Aorta (tissue), 5 donors: ENCODE measurements at regions not wholly inside any gene's neighbourhood (a gene's known extent, or its start where the extent isn't known, plus 50 kb on each side); places are given as distances from the start of the nearest gene placed in this dataset.

Source experiments
- ATAC-seq: fragments of 200-7000 bp; cut with Tn5 transposase; one replicate; pipeline ENCODE4 v1.9.1; 2022; ENCODE audit warnings: moderate library complexity; ENCODE audit not compliant: low FRiP score
- DNase-seq, 2 donors: peaks; one replicate each; pipeline ENCODE4 v3.0.0-alpha.2; 2020
- H3K27ac ChIP-seq, 2 donors: one replicate each; pipeline ENCODE4 v1.5.1; 2013; ENCODE audit warnings: low read length in 2 of 2, mild to moderate bottlenecking in 2 of 2, moderate library complexity in 2 of 2, control low read depth in 1 of 2, inconsistent platforms in 1 of 2, low read depth in 1 of 2
- H3K27me3 ChIP-seq, 2 donors: one replicate each; pipeline ENCODE4 v1.6.1; 2013; ENCODE audit warnings: control low read depth in 1 of 2, low read length in 1 of 2, mild to moderate bottlenecking in 1 of 2, moderate library complexity in 1 of 2; ENCODE audit not compliant: insufficient read depth in 2 of 2, control insufficient read depth in 1 of 2
- H3K36me3 ChIP-seq, 2 donors: one replicate each; pipeline ENCODE4 v1.6.1; 2013; ENCODE audit warnings: control low read depth in 1 of 2, low read length in 1 of 2, mild to moderate bottlenecking in 1 of 2; ENCODE audit not compliant: insufficient read depth in 2 of 2, control insufficient read depth in 1 of 2
- H3K4me1 ChIP-seq, 2 donors: one replicate each; pipeline ENCODE4 v1.6.1; 2013; ENCODE audit warnings: low read length in 2 of 2, control low read depth in 1 of 2, mild to moderate bottlenecking in 1 of 2, moderate library complexity in 1 of 2; ENCODE audit not compliant: insufficient read depth in 2 of 2, control insufficient read depth in 1 of 2
- H3K4me3 ChIP-seq, 2 donors: one replicate each; pipeline ENCODE4 v1.5.1; 2013; ENCODE audit warnings: low read length in 2 of 2, control low read depth in 1 of 2, mild to moderate bottlenecking in 1 of 2
- H3K9me3 ChIP-seq: one replicate; pipeline ENCODE4 v1.6.1; 2013; ENCODE audit warnings: mild to moderate bottlenecking, low read length; ENCODE audit not compliant: control insufficient read depth
- WGBS, 2 donors: extraction: QIAGEN DNeasy Blood & Tissue Kit; methylation state at CpG; one replicate each; pipeline ENCODE4 v1.1.7; 2013; 5-methylcytosine and 5-hydroxymethylcytosine counted together
- intact Hi-C, 2 donors: fragments of 100-400 bp; cut with DNase I; formaldehyde crosslinking; loops; one replicate each; pipeline versions ENCODE4 v1.14.2 to v1.15.0; 2022
- donor health status: healthy with polysubstance abuse.
- donor health status: Bipolar disorder and iron deficiency.
- donor health status: DM: no; HTN: no; CAD: no.
- donor health status: DM: no; HTN: no; CAD: no.
- donor health status: DM: yes; HTN: yes; CAD: no.

GRCh38 chr9:115193777-115194176 is 75.8 kb upstream of the TNC start:
- whole genome bisulfite sequencing, 2 donors: 78 to 86% methylated on average over 4 of the region's 4 CpGs
- Histone ChIP-seq H3K4me1 (no peaks in the 10 kb centered on the region), H3K9me3 (peaks cover 2% of the 10 kb centered on the region), H3K36me3 (no peaks in the 10 kb centered on the region), H3K27ac (no peak overlapping the region), H3K27me3 (no peaks in the 10 kb centered on the region), H3K4me3 (no peak overlapping the region)
- intact Hi-C loops: no loop called here
- ATAC-seq: no peak
- no peak for DNase-seq

GRCh38 chr9:115194216-115194615 is 76.3 kb upstream of the TNC start:
- intact Hi-C loops: no loop called here
- Histone ChIP-seq H3K36me3 (no peaks in the 10 kb centered on the region), H3K4me1 (no peaks in the 10 kb centered on the region), H3K9me3 (peaks cover 2% of the 10 kb centered on the region), H3K4me3 (no peak overlapping the region), H3K27ac (no peak overlapping the region), H3K27me3 (no peaks in the 10 kb centered on the region)
- ATAC-seq (no peak), DNase-seq (no peak)

- WGBS, 2 donors: 88 to 97% methylated on average over 1 of the region's 1 CpG
- no peak overlapping the region for H3K4me3 ChIP-seq
- ATAC-seq: no peak
- H3K4me1 ChIP-seq: no peaks in the 10 kb centered on the region
- H3K9me3 ChIP-seq: peaks cover 2% of the 10 kb centered on the region
- H3K36me3 ChIP-seq: no peaks in the 10 kb centered on the region
- H3K27ac ChIP-seq: no peak overlapping the region
- no peaks in the 10 kb centered on the region for H3K27me3 ChIP-seq
- intact Hi-C loops: no loop called here
- DNase-seq: no peak
Observed at GRCh38 chr9:115195912-115196311, 78.0 kb upstream of the TNC start.

GRCh38 chr9:115196919-115197318 is 79.0 kb upstream of the TNC start:
- H3K27ac ChIP-seq: no peak overlapping the region
- H3K9me3 ChIP-seq: peaks cover 2% of the 10 kb centered on the region
- no peak overlapping the region for H3K4me3 ChIP-seq
- WGBS, 2 donors: 66 to 82% methylated on average over 3 of the region's 3 CpGs
- ATAC-seq (no peak), DNase-seq (no peak)
- H3K4me1 ChIP-seq: no peaks in the 10 kb centered on the region
- H3K36me3 ChIP-seq: no peaks in the 10 kb centered on the region
- no peaks in the 10 kb centered on the region for H3K27me3 ChIP-seq
- intact Hi-C loops: no loop called here

GRCh38 chr9:115198001-115198400 is 80.0 kb upstream of the TNC start:
- H3K9me3 ChIP-seq: peaks cover 2% of the 10 kb centered on the region
- 47 to 67% methylated on average over 4 of the region's 4 CpGs for WGBS, 2 donors
- peak in 1 of 2 donors; percentile 74 for DNase-seq
- intact Hi-C loops: no loop called here
- no peak for ATAC-seq
- no peaks in the 10 kb centered on the region for H3K36me3 ChIP-seq
- no peaks in the 10 kb centered on the region for H3K27me3 ChIP-seq
- H3K4me1 ChIP-seq: peaks cover 0 to 3% of the 10 kb centered on the region in 2 donors
- no peak overlapping the region for H3K27ac ChIP-seq
- H3K4me3 ChIP-seq: no peak overlapping the region

- intact Hi-C loops: loop anchor here in 1 of 2 donors (5.0 kb wide), 1 partner anchor 39 kb away; no protein-coding TSS in a partner anchor
- Histone ChIP-seq H3K27ac (no peak overlapping the region), H3K4me1 (peaks cover 0 to 3% of the 10 kb centered on the region in 2 donors), H3K27me3 (no peaks in the 10 kb centered on the region), H3K36me3 (no peaks in the 10 kb centered on the region), H3K9me3 (no peaks in the 10 kb centered on the region), H3K4me3 (no peak overlapping the region)
- no peak for DNase-seq
- ATAC-seq: peak; percentile 78
- 48 to 53% methylated on average over 3 of the region's 3 CpGs for WGBS, 2 donors
Observed at GRCh38 chr9:115200711-115201505, 83.0 kb upstream of the TNC start.

GRCh38 chr9:115202181-115202580 is 84.2 kb upstream of the TNC start:
- no peaks in the 10 kb centered on the region for H3K27me3 ChIP-seq
- no peaks in the 10 kb centered on the region for H3K36me3 ChIP-seq
- H3K9me3 ChIP-seq: no peaks in the 10 kb centered on the region
- WGBS, 2 donors: 47 to 63% methylated on average over 1 of the region's 1 CpG
- H3K27ac ChIP-seq: no peak overlapping the region
- ATAC-seq (no peak), DNase-seq (no peak)
- peaks cover 0 to 3% of the 10 kb centered on the region in 2 donors for H3K4me1 ChIP-seq
- intact Hi-C loops: loop anchor here in 1 of 2 donors (5.0 kb wide), 1 partner anchor 40 kb away; no protein-coding TSS in a partner anchor
- no peak overlapping the region for H3K4me3 ChIP-seq

GRCh38 chr9:115202960-115203751 is 85.2 kb upstream of the TNC start:
- Histone ChIP-seq H3K4me1 (peaks cover 0 to 3% of the 10 kb centered on the region in 2 donors), H3K27me3 (no peaks in the 10 kb centered on the region), H3K27ac (no peak overlapping the region), H3K4me3 (no peak overlapping the region), H3K36me3 (no peaks in the 10 kb centered on the region), H3K9me3 (no peaks in the 10 kb centered on the region)
- intact Hi-C loops: loop anchor here in 1 of 2 donors (5.0 kb wide), 1 partner anchor 41 kb away; no protein-coding TSS in a partner anchor
- WGBS, 2 donors: 63 to 83% methylated on average over 2 of the region's 2 CpGs
- DNase-seq: no peak
- ATAC-seq: no peak
